ENCODE measurements at regions not wholly inside any gene's neighbourhood (a gene's known extent, or its start where the extent isn't known, plus 50 kb on each side); places are given as distances from the start of the nearest gene placed in this dataset.

GRCh38 chr1:191504999-191505398, 653.3 kb upstream of the RGS18 start:
- no peak for TF ChIP-seq CTCF (optimal IDR thresholded peaks at IDR 0.05 in 1 of 3, IDR thresholded peaks at IDR 0.05 in 1 of 3, conservative IDR thresholded peaks at IDR 0.05 in 1 of 3; ENCODE audit: extremely low read depth in 1 of 3, insufficient read depth in 2 of 3, low read length in 3 of 3)
- TF ChIP-seq EZH2 (IDR thresholded peaks at IDR 0.05; ENCODE audit: low read length): no peak

All from keratinocyte (primary cell).